Left lung (tissue), 4 donors: ENCODE measurements at regions not wholly inside any gene's neighbourhood (a gene's known extent, or its start where the extent isn't known, plus 50 kb on each side); places are given as distances from the start of the nearest gene placed in this dataset.

Experiments used
- ATAC-seq: fragments of 200-7000 bp; cut with Tn5 transposase; one replicate; pipeline ENCODE4 v1.9.1; 2020; ENCODE audit warnings: moderate library complexity
- DNase-seq, 4 donors: peaks; one replicate each; pipeline ENCODE4 v3.0.0-alpha.2; 2013 to 2020
- H3K27ac ChIP-seq, 2 donors: fragments of 200-600 bp; sonication (generic) in 1 of 2; one replicate each; pipeline versions ENCODE4 v1.5.0 to v1.8.0; 2020 to 2021
- H3K27me3 ChIP-seq, 2 donors: fragments of 200-600 bp; sonication (generic) in 1 of 2; one replicate each; pipeline versions ENCODE4 v1.5.0 to v1.8.0; 2020 to 2021
- H3K36me3 ChIP-seq, 2 donors: fragments of 200-600 bp; sonication (generic) in 1 of 2; one replicate each; pipeline versions ENCODE4 v1.5.0 to v1.8.0; 2020 to 2021
- H3K4me1 ChIP-seq, 2 donors: fragments of 200-600 bp; one replicate each; pipeline ENCODE4 v1.8.0; 2021
- H3K4me3 ChIP-seq, 2 donors: fragments of 200-600 bp; sonication (generic) in 1 of 2; one replicate each; pipeline versions ENCODE4 v1.5.0 to v1.8.0; 2020 to 2021; ENCODE audit warnings: mild to moderate bottlenecking in 1 of 2
- H3K9me3 ChIP-seq, 2 donors: fragments of 200-600 bp; sonication (generic) in 1 of 2; one replicate each; pipeline versions ENCODE4 v1.5.0 to v1.8.0; 2020 to 2021
- CTCF ChIP-seq, 2 donors: fragments of 200-600 bp; sonication (generic) in 1 of 2; IDR thresholded peaks; one replicate each; pipeline versions ENCODE4 v1.5.0 to v1.8.0; 2021; ENCODE audit warnings: antibody characterized with exemption in 2 of 2
- intact Hi-C, 2 donors: fragments of 100-400 bp; cut with DNase I; formaldehyde crosslinking; loops; one replicate each; pipeline versions ENCODE4 v1.11.2 to v1.14.2; 2022
- donor health status: DM: no; HTN: yes; CAD: no.
- donor health status: DM: no; HTN: no; CAD: no.

- ATAC-seq, result no peak
- intact Hi-C loops, result no loop called here
These were observed 294.3 kb downstream of the KCNJ3 start for GRCh38 chr2:154992826-154993225.

GRCh38 chr2:154978710-154979109 lies 280.2 kb downstream of the KCNJ3 start:
- H3K4me3 ChIP-seq, result no peak overlapping the region
- H3K4me1 ChIP-seq, result no peaks in the 10 kb centered on the region
- intact Hi-C loops, result no loop called here
- H3K27me3 ChIP-seq, result no peaks in the 10 kb centered on the region
- no peak overlapping the region for H3K27ac ChIP-seq
- no peak for TF ChIP-seq CTCF (IDR thresholded peaks at IDR 0.05)
- H3K36me3 ChIP-seq, result no peaks in the 10 kb centered on the region
- DNase-seq, result no peak
- no peaks in the 10 kb centered on the region for H3K9me3 ChIP-seq
- ATAC-seq, result no peak

More at GRCh38 chr2:154992826-154993225, 294.3 kb downstream of the KCNJ3 start:
- Histone ChIP-seq H3K27ac (no peak overlapping the region), H3K4me3 (no peak overlapping the region), H3K4me1 (no peaks in the 10 kb centered on the region), H3K9me3 (no peaks in the 10 kb centered on the region), H3K27me3 (no peaks in the 10 kb centered on the region), H3K36me3 (no peaks in the 10 kb centered on the region)
- peak in 2 of 4 donors; percentile 13 to 47 for DNase-seq
- TF ChIP-seq CTCF (IDR thresholded peaks at IDR 0.05), result no peak

GRCh38 chr2:154978244-154978643 lies 279.7 kb downstream of the KCNJ3 start:
- H3K27ac ChIP-seq, result no peak overlapping the region
- TF ChIP-seq CTCF (IDR thresholded peaks at IDR 0.05), result no peak
- no peak overlapping the region for H3K4me3 ChIP-seq
- DNase-seq, result no peak
- intact Hi-C loops, result no loop called here
- no peaks in the 10 kb centered on the region for H3K36me3 ChIP-seq
- no peaks in the 10 kb centered on the region for H3K4me1 ChIP-seq
- no peaks in the 10 kb centered on the region for H3K27me3 ChIP-seq
- ATAC-seq, result no peak
- no peaks in the 10 kb centered on the region for H3K9me3 ChIP-seq

- Histone ChIP-seq H3K27me3 (no peaks in the 10 kb centered on the region), H3K9me3 (no peaks in the 10 kb centered on the region), H3K27ac (no peak overlapping the region), H3K4me3 (no peak overlapping the region), H3K4me1 (no peaks in the 10 kb centered on the region), H3K36me3 (no peaks in the 10 kb centered on the region)
- no peak for ATAC-seq
- intact Hi-C loops, result no loop called here
- DNase-seq, result no peak
- no peak for TF ChIP-seq CTCF (IDR thresholded peaks at IDR 0.05)
These were observed 275.5 kb downstream of the KCNJ3 start for GRCh38 chr2:154974041-154974440.

GRCh38 chr2:154963511-154963910 lies 265.0 kb downstream of the KCNJ3 start:
- Histone ChIP-seq H3K27me3 (no peaks in the 10 kb centered on the region), H3K9me3 (no peaks in the 10 kb centered on the region), H3K27ac (no peak overlapping the region), H3K4me3 (no peak overlapping the region), H3K36me3 (no peaks in the 10 kb centered on the region), H3K4me1 (no peaks in the 10 kb centered on the region)
- DNase-seq, result no peak
- no peak for ATAC-seq
- intact Hi-C loops, result no loop called here
- TF ChIP-seq CTCF (IDR thresholded peaks at IDR 0.05), result no peak
